Adrenal gland (tissue), 9 donors: ENCODE measurements at regions not wholly inside any gene's neighbourhood (a gene's known extent, or its start where the extent isn't known, plus 50 kb on each side); places are given as distances from the start of the nearest gene placed in this dataset.

Experiments
- DNase-seq, 7 donors: peaks; one replicate each; pipeline ENCODE4 v3.0.0-alpha.2; 2019 to 2020
- H3K27ac ChIP-seq, 5 donors: fragments of 200-600 bp; sonication (generic) in 4 of 5; 1 replicate in 3 of 5; 2 replicates in 2 of 5; pipeline versions ENCODE4 v1.5.1 to v1.8.0; 2016 to 2020; ENCODE audit warnings: mild to moderate bottlenecking in 1 of 5
- H3K27me3 ChIP-seq: fragments of 200-600 bp; 2 replicates; pipeline ENCODE4 v1.8.0; 2021
- H3K36me3 ChIP-seq, 2 donors: fragments of 200-600 bp; replicated peaks in 1 of 2; 1 replicate in 1 of 2; 2 replicates in 1 of 2; pipeline versions ENCODE4 v1.5.1 to v1.8.0; 2018 to 2022
- H3K4me1 ChIP-seq, 2 donors: fragments of 200-600 bp; replicated peaks in 1 of 2; 1 replicate in 1 of 2; 2 replicates in 1 of 2; pipeline versions ENCODE4 v1.5.1 to v1.8.0; 2018 to 2021
- H3K4me3 ChIP-seq, 4 donors: fragments of 200-600 bp; sonication (generic) in 3 of 4; one replicate each; pipeline ENCODE4 v1.5.1; 2016 to 2018
- H3K9me3 ChIP-seq, 3 donors: fragments of 200-600 bp; sonication (generic) in 1 of 3; replicated peaks in 1 of 3; 1 replicate in 2 of 3; 2 replicates in 1 of 3; pipeline versions ENCODE4 v1.5.1 to v1.8.0; 2016 to 2021
- POLR2A ChIP-seq, 2 donors: fragments of 450-650 bp; IDR thresholded peaks; one replicate each; pipeline ENCODE4 v1.6.1; 2017; ENCODE audit warnings: antibody characterized with exemption in 2 of 2, mild to moderate bottlenecking in 2 of 2, moderate library complexity in 1 of 2
- WGBS, 4 donors: extraction: QIAGEN DNeasy Blood & Tissue Kit in 2 of 4; methylation state at CpG; one replicate each; pipeline versions ENCODE4 v1.1.5 to v1.1.7; 2013 to 2017; 5-methylcytosine and 5-hydroxymethylcytosine counted together
- intact Hi-C, 2 donors: fragments of 100-400 bp; cut with DNase I; formaldehyde crosslinking; loops; one replicate each; pipeline versions ENCODE4 v1.14.1 to v1.15.0; 2022 to 2023
- TF ChIP-seq, protein P1 (sequence below), 6 experiments: fragments of 450-650 bp in 4 of 6; fragments of 200-600 bp in 2 of 6; sonication (generic) in 1 of 6; IDR thresholded peaks; 1 replicate in 5 of 6; 2 replicates in 1 of 6; pipeline versions ENCODE4 v1.5.1 to v1.8.0; 2016 to 2021; ENCODE audit warnings: antibody characterized with exemption in 6 of 6, mild to moderate bottlenecking in 2 of 6, moderate library complexity in 1 of 6
- donor health status: healthy with polysubstance abuse.
- donor health status: Bipolar disorder and iron deficiency.
- donor health status: DM: yes; HTN: yes; CAD: no.
- donor health status: DM: no; HTN: no; CAD: no.
- donor health status: DM: no; HTN: no; CAD: no.

DNA sequence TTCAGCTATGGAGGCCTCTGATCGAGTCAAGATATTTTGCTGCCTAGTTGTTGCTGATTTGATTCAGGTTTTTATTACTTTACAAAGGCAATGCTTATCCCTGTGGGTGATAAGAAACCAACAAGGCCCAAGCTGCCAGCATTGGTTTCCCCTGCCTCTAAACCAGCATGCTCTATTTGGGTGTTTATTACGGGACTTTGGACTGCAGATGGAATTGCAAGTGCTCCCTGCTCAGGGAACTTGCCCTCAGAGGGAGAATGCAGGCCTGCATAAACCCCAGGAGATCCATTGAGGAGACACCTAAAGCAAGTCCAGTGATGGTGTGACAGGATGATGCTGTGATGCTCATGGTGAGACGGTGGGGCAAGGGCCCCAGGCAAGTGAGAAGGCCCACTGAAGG, 172.1 kb downstream of the VAPA start:
- WGBS, 4 donors: 87 to 95% (median 89%) methylated on average over 2 to 3 of the region's 3 CpGs

DNA sequence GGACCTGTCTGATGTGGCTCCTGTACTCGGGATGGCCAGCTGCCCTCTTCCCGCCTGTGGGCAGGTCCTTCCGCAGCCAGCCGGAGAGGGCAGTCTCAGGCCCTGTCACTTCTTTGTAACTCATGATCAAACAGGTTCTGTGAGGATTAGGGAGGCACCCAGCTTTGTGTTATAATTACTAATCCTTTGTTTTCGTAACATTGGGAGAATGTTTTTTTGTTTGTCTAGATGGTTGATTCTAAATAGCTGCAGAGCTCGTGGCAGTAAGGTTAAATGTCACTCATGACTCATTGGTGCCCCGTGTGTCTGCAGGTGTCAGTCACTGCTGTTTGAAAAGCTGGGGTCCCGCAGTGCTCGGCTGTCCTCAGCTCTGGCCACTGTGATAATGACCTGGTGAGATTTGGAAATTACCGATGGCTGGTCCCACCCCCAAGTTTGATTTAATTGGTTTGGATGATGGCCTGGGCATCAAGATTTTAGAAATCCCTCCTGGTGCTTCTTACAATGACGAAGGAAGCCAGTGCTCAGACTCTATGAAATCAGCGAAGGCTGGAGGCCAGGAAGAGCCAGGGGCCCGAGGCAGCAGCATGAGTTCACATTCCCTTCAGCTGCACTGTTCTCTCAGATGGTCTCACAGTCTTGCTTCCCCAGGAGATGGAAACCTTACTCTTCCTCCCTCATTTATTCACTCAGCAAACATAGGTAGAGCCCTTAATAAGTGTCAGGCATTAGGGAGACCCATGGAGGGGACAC, 172.8 kb downstream of the VAPA start:
- H3K36me3 ChIP-seq: no peaks in the 10 kb centered on the region
- WGBS, 4 donors: 64 to 78% (median 77%) methylated on average over 12 to 13 of the region's 13 CpGs
- H3K4me3 ChIP-seq: no peak overlapping the region
- H3K4me1 ChIP-seq: no peaks in the 10 kb centered on the region
- intact Hi-C loops: no loop called here
- H3K27ac ChIP-seq: no peak overlapping the region
- no peaks in the 10 kb centered on the region for H3K27me3 ChIP-seq
- no peaks in the 10 kb centered on the region for H3K9me3 ChIP-seq
- TF ChIP-seq, protein P1, sequence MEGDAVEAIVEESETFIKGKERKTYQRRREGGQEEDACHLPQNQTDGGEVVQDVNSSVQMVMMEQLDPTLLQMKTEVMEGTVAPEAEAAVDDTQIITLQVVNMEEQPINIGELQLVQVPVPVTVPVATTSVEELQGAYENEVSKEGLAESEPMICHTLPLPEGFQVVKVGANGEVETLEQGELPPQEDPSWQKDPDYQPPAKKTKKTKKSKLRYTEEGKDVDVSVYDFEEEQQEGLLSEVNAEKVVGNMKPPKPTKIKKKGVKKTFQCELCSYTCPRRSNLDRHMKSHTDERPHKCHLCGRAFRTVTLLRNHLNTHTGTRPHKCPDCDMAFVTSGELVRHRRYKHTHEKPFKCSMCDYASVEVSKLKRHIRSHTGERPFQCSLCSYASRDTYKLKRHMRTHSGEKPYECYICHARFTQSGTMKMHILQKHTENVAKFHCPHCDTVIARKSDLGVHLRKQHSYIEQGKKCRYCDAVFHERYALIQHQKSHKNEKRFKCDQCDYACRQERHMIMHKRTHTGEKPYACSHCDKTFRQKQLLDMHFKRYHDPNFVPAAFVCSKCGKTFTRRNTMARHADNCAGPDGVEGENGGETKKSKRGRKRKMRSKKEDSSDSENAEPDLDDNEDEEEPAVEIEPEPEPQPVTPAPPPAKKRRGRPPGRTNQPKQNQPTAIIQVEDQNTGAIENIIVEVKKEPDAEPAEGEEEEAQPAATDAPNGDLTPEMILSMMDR (IDR thresholded peaks at IDR 0.05): no peak
- TF ChIP-seq POLR2A (IDR thresholded peaks at IDR 0.05): no peak
- no peak for DNase-seq

More for the DNA sequence above, 172.1 kb downstream of the VAPA start:
- no peak overlapping the region for H3K27ac ChIP-seq
- no peak overlapping the region for H3K4me3 ChIP-seq
- H3K4me1 ChIP-seq: no peaks in the 10 kb centered on the region
- intact Hi-C loops: no loop called here
- H3K9me3 ChIP-seq: no peaks in the 10 kb centered on the region
- no peak for DNase-seq
- H3K27me3 ChIP-seq: no peaks in the 10 kb centered on the region
- TF ChIP-seq, protein P1 (IDR thresholded peaks at IDR 0.05): no peak
- TF ChIP-seq POLR2A (IDR thresholded peaks at IDR 0.05): no peak
- H3K36me3 ChIP-seq: no peaks in the 10 kb centered on the region

DNA sequence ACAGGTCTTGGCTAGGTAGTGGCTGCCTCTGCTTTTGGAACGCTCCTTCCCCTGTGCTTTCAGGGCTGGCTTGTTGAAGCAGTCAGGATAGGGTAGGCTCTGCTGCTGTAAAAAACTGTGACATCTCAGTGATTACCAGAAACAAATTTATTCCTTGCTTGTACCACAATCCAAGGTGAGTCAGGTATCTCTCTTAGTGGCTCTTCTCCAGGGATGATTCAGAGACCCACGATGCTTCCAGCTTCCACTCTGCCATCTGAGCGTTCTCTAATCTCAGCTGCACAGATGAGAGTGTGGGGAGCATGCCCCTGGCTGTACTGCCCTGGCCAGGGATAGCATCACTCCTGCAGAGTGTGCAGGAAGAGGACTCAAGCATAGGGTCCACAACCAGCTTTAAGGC, 174.9 kb downstream of the VAPA start:
- H3K36me3 ChIP-seq: no peaks in the 10 kb centered on the region
- H3K4me1 ChIP-seq: no peaks in the 10 kb centered on the region
- no peak overlapping the region for H3K4me3 ChIP-seq
- no peak overlapping the region for H3K27ac ChIP-seq
- TF ChIP-seq, protein P1 (IDR thresholded peaks at IDR 0.05): no peak
- no peak for TF ChIP-seq POLR2A (IDR thresholded peaks at IDR 0.05)
- H3K27me3 ChIP-seq: no peaks in the 10 kb centered on the region
- no peak for DNase-seq
- WGBS, 4 donors: 70 to 82% (median 79%) methylated on average over 2 to 3 of the region's 3 CpGs
- no peaks in the 10 kb centered on the region for H3K9me3 ChIP-seq
- intact Hi-C loops: no loop called here

DNA sequence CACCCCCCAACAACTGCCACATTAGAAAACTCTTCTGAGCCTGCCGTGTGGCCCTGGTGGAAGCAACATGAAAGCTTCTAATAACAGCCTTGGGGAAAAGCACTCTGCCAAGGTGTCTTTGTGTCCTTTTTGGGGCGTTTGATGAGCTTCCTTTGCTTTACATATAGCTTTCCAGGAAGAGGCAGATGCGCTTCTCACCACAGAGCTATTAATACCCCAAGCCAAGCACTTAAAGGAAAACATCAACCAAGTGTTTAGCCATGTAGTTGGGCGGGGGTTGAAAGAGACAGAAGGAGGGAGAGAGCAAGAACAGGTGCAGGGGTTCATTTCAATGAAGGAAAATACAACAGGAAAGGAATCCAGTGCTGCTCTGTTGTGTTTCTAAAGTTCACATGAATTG, 176.1 kb downstream of the VAPA start:
- intact Hi-C loops: no loop called here
- 63 to 82% (median 79%) methylated on average over 4 of the region's 4 CpGs for WGBS, 4 donors
- H3K9me3 ChIP-seq: no peaks in the 10 kb centered on the region

More for the DNA sequence above, 176.1 kb downstream of the VAPA start:
- Histone ChIP-seq H3K27me3 (no peaks in the 10 kb centered on the region), H3K4me1 (no peaks in the 10 kb centered on the region), H3K27ac (no peak overlapping the region), H3K4me3 (no peak overlapping the region), H3K36me3 (no peaks in the 10 kb centered on the region)
- no peak for DNase-seq
- TF ChIP-seq, protein P1 (IDR thresholded peaks at IDR 0.05): no peak
- TF ChIP-seq POLR2A (IDR thresholded peaks at IDR 0.05): no peak
